GM19455 (cell line): ENCODE measurements at regions not wholly inside any gene's neighbourhood (a gene's known extent, or its start where the extent isn't known, plus 50 kb on each side); places are given as distances from the start of the nearest gene placed in this dataset.

ENCODE experiments used
- ATAC-seq: cut with Tn5 transposase; IDR thresholded peaks from one replicate; pipeline ENCODE4 v1.9.1; 2021; ENCODE audit not compliant: unreplicated experiment

GRCh38 chr6:163971841-163972838, 557.6 kb downstream of the QKI start:
- ATAC-seq, result no peak

- ATAC-seq, result no peak
These were observed 556.5 kb downstream of the QKI start for GRCh38 chr6:163970846-163971564.

GRCh38 chr6:163965426-163966348, 551.2 kb downstream of the QKI start:
- ATAC-seq, result no peak

- ATAC-seq, result no peak
These were observed 550.3 kb downstream of the QKI start for GRCh38 chr6:163964789-163965188.

GRCh38 chr6:163963205-163964120, 548.9 kb downstream of the QKI start:
- ATAC-seq, result no peak

- no peak for ATAC-seq
These were observed 548.2 kb downstream of the QKI start for GRCh38 chr6:163962627-163963117.

- no peak for ATAC-seq
These were observed 545.6 kb downstream of the QKI start for GRCh38 chr6:163960128-163960527.

- ATAC-seq, result no peak
These were observed 544.1 kb downstream of the QKI start for GRCh38 chr6:163958646-163959045.

- ATAC-seq, result peak; percentile 95
These were observed 542.3 kb downstream of the QKI start for GRCh38 chr6:163956571-163957407.

GRCh38 chr6:163955756-163956155, 541.2 kb downstream of the QKI start:
- ATAC-seq, result no peak

GRCh38 chr6:163955096-163955495, 540.6 kb downstream of the QKI start:
- no peak for ATAC-seq

GRCh38 chr6:163954088-163954775, 539.7 kb downstream of the QKI start:
- ATAC-seq, result no peak

- ATAC-seq, result no peak
These were observed 537.5 kb downstream of the QKI start for GRCh38 chr6:163952005-163952404.

GRCh38 chr6:163951326-163951725, 536.8 kb downstream of the QKI start:
- ATAC-seq, result no peak

GRCh38 chr6:163950159-163950558, 535.6 kb downstream of the QKI start:
- ATAC-seq, result no peak

- ATAC-seq, result no peak
These were observed 534.9 kb downstream of the QKI start for GRCh38 chr6:163949431-163949830.

- ATAC-seq, result no peak
These were observed 533.7 kb downstream of the QKI start for GRCh38 chr6:163948250-163948649.

- ATAC-seq, result no peak
These were observed 532.8 kb downstream of the QKI start for GRCh38 chr6:163947276-163947675.
